Endothelial cell of umbilical vein (primary cell): ENCODE measurements at regions not wholly inside any gene's neighbourhood (a gene's known extent, or its start where the extent isn't known, plus 50 kb on each side); places are given as distances from the start of the nearest gene placed in this dataset.

Experiments
- BruUV-seq: library from RNA; stranded (reverse); fragments of 400-500 nt; replicated peaks from 2 replicates; lab custom pipeline; 2021; lab: Mats Ljungman, UMichigan
- CTCF ChIA-PET: fragments of 300-600, 350-600 bp; sonication (Branson Sonifier 250); formaldehyde crosslinking; loops from one replicate; lab custom pipeline; 2021; ENCODE audit warnings: antibody characterized with exemption, inconsistent platforms; lab: Charles Lee
- POLR2A ChIA-PET: fragments of 300-600, 350-600 bp; sonication (Branson Sonifier 250); formaldehyde crosslinking; loops from one replicate; lab custom pipeline; 2021; ENCODE audit warnings: antibody characterized with exemption, inconsistent platforms; lab: Charles Lee
- DNase-seq: peaks from one replicate; pipeline ENCODE4 v3.0.0-alpha.2; 2011; ENCODE audit warnings: low read depth, low spot score
- FAIRE-seq: peaks from 2 replicates; lab custom pipeline; 2011; peaks lifted over from hg19 to GRCh38; lab: Jason Lieb, UNC
- H2AFZ ChIP-seq: 2 replicates; pipeline ENCODE4 v1.6.0; 2012; ENCODE audit warnings: low read depth, low read length, control low read depth, inconsistent platforms
- H3K27ac ChIP-seq: 2 replicates; pipeline ENCODE4 v1.5.1; 2011; ENCODE audit warnings: low read depth, mild to moderate bottlenecking, control low read depth, low read length, moderate library complexity; ENCODE audit not compliant: insufficient read depth
- H3K27me3 ChIP-seq, 2 experiments: 2 replicates each; pipeline versions ENCODE4 v1.6.0 to v1.6.1; 2011; ENCODE audit warnings: low read length in 2 of 2, mixed read lengths in 1 of 2; ENCODE audit not compliant: control insufficient read depth in 2 of 2, insufficient read depth in 2 of 2
- H3K36me3 ChIP-seq, 2 experiments: 2 replicates in 1 of 2; 3 replicates in 1 of 2; pipeline ENCODE4 v1.5.1; 2011; ENCODE audit warnings: low read length in 2 of 2, mild to moderate bottlenecking in 1 of 2, moderate library complexity in 1 of 2; ENCODE audit not compliant: control insufficient read depth in 2 of 2, insufficient read depth in 2 of 2; ENCODE audit errors: extremely low read depth in 1 of 2
- H3K4me1 ChIP-seq: 3 replicates; pipeline ENCODE4 v1.5.1; 2011; ENCODE audit warnings: mild to moderate bottlenecking, low read length; ENCODE audit not compliant: control insufficient read depth, insufficient read depth; ENCODE audit errors: extremely low read depth
- H3K4me2 ChIP-seq: 2 replicates; pipeline ENCODE4 v1.6.1; 2011; ENCODE audit warnings: low read length, control low read depth, mixed read lengths; ENCODE audit not compliant: insufficient read depth
- H3K4me3 ChIP-seq, 3 experiments: fragments of 200-600 bp in 1 of 3; sonication (generic), shearing (Covaris generic) in 1 of 3; replicated peaks in 1 of 3; 2 replicates each; pipeline ENCODE4 v1.5.1; 2011 to 2016; ENCODE audit warnings: control low read depth in 3 of 3, low read length in 3 of 3, mild to moderate bottlenecking in 2 of 3, inconsistent platforms in 1 of 3, low read depth in 1 of 3, moderate library complexity in 1 of 3; ENCODE audit not compliant: insufficient read depth in 1 of 3
- H3K79me2 ChIP-seq: 2 replicates; pipeline ENCODE4 v1.6.0; 2012; ENCODE audit warnings: low read length, inconsistent platforms; ENCODE audit not compliant: control insufficient read depth, insufficient read depth
- H3K9ac ChIP-seq: replicated peaks from 2 replicates; pipeline ENCODE3; 2011; ENCODE audit warnings: low read length, control low read depth; ENCODE audit not compliant: insufficient read depth; ENCODE audit errors: extremely low read depth
- H3K9me1 ChIP-seq: replicated peaks from 3 replicates; pipeline ENCODE4 v1.6.0; 2011; ENCODE audit warnings: mild to moderate bottlenecking, low read length; ENCODE audit not compliant: control insufficient read depth, insufficient read depth; ENCODE audit errors: extremely low read depth
- H3K9me3 ChIP-seq: replicated peaks from 2 replicates; pipeline ENCODE4 v1.5.1; 2012; ENCODE audit warnings: low read length, inconsistent platforms; ENCODE audit not compliant: control insufficient read depth, insufficient read depth
- H4K20me1 ChIP-seq: replicated peaks from 2 replicates; pipeline ENCODE3; 2011; ENCODE audit warnings: mild to moderate bottlenecking, low read length; ENCODE audit not compliant: control insufficient read depth, insufficient read depth; ENCODE audit errors: extremely low read depth
- GATA2 ChIP-seq: IDR thresholded peaks from 2 replicates; pipeline ENCODE4 v1.7.0; 2011; ENCODE audit warnings: low read depth, mild to moderate bottlenecking, moderate library complexity, mixed read lengths, low read length; ENCODE audit not compliant: insufficient read length, insufficient read depth
- MAX ChIP-seq: IDR thresholded peaks from 2 replicates; pipeline ENCODE4 v1.6.1; 2011; ENCODE audit not compliant: insufficient read depth, insufficient read length
- POLR2AphosphoS5 ChIP-seq: IDR thresholded peaks from 2 replicates; pipeline ENCODE4 v1.6.1; 2012; ENCODE audit warnings: low read depth, mild to moderate bottlenecking, control low read depth, low read length, moderate library complexity; ENCODE audit not compliant: insufficient read depth
- dilution Hi-C: fragments of 300-500 bp; cut with MboI; formaldehyde crosslinking; loops from one replicate; pipeline ENCODE4 v1.15.0; 2019; ENCODE audit warnings: low sequenced_read_pairs; ENCODE audit not compliant: extremely low pct_ligation_motif_present
- intact Hi-C: fragments of 100-400 bp; cut with micrococcal nuclease; formaldehyde crosslinking; loops from one replicate; pipeline ENCODE4 v1.10.0; 2022

GRCh38 chr16:54431997-54432896 lies 145.7 kb upstream of the IRX3 start:
- Histone ChIP-seq H2AFZ (no peak overlapping the region), H3K79me2 (no peaks in the 10 kb centered on the region), H3K9me3 (no peaks in the 10 kb centered on the region), H3K27ac (no peak overlapping the region), H3K4me3 (no peak overlapping the region), H3K9ac (no peak overlapping the region), H3K4me1 (no peaks in the 10 kb centered on the region), H4K20me1 (no peaks in the 10 kb centered on the region), H3K4me2 (no peak overlapping the region), H3K36me3 (no peaks in the 10 kb centered on the region), H3K9me1 (no peaks in the 10 kb centered on the region), H3K27me3 (no peaks in the 10 kb centered on the region)
- no TSS peak for BruUV-seq
- intact Hi-C loops (no loop called here), dilution Hi-C loops (no loop called here)
- ChIA-PET POLR2A (no interaction called here), CTCF (no interaction called here)
- TF ChIP-seq POLR2AphosphoS5, result no peak
- no peak for TF ChIP-seq MAX
- FAIRE-seq (no peak), DNase-seq (no peak)

- Histone ChIP-seq H3K9ac (no peak overlapping the region), H3K9me1 (no peaks in the 10 kb centered on the region), H3K4me1 (no peaks in the 10 kb centered on the region), H3K36me3 (no peaks in the 10 kb centered on the region), H2AFZ (no peak overlapping the region), H3K27me3 (no peaks in the 10 kb centered on the region), H4K20me1 (no peaks in the 10 kb centered on the region), H3K27ac (no peak overlapping the region), H3K4me3 (no peak overlapping the region), H3K9me3 (no peaks in the 10 kb centered on the region), H3K79me2 (no peaks in the 10 kb centered on the region), H3K4me2 (no peak overlapping the region)
- POLR2A ChIA-PET, result no interaction called here
- FAIRE-seq (no peak), DNase-seq (no peak)
- intact Hi-C loops (no loop called here), dilution Hi-C loops (no loop called here)
- CTCF ChIA-PET, result no interaction called here
- TF ChIP-seq GATA2 (peak; percentile 17), MAX (no peak)
- no TSS peak for BruUV-seq
These were observed 144.7 kb upstream of the IRX3 start for GRCh38 chr16:54431041-54431996.
